Epidermal melanocyte (primary cell): ENCODE measurements at regions not wholly inside any gene's neighbourhood (a gene's known extent, or its start where the extent isn't known, plus 50 kb on each side); places are given as distances from the start of the nearest gene placed in this dataset.
A peak's percentile ranks its signal among the peaks of the same experiment; 100 is the strongest.
"Not testable (repeated sequence)": the region's sequence is repeated elsewhere in the genome, so short reads cannot be mapped to it uniquely, and the experiment has no call there.

Experiments
- DNase-seq: peaks from one replicate; pipeline ENCODE4 v3.0.0; 2011; ENCODE audit warnings: low spot score; ENCODE audit not compliant: insufficient read length

DNA sequence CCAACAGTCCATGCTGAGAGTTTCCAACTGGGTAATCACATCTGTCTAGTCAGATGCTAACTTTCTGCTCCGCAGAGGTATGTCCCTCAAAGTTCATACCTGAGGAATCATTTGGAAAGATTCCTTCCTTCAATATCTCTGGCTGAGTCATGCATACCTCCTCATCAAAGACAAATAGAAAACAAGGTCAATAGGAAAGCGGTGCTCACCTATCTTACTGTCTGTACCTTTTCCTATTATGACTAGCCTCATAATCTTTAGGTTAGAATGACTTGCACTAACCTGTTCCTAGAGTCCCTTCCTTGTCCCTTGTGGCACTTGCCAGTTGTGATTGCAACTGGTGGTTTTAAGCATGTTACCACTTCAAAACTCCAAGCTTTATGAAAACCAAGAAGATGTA is 78.2 kb upstream of the PTPRK start:
- DNase-seq, result no peak

DNA sequence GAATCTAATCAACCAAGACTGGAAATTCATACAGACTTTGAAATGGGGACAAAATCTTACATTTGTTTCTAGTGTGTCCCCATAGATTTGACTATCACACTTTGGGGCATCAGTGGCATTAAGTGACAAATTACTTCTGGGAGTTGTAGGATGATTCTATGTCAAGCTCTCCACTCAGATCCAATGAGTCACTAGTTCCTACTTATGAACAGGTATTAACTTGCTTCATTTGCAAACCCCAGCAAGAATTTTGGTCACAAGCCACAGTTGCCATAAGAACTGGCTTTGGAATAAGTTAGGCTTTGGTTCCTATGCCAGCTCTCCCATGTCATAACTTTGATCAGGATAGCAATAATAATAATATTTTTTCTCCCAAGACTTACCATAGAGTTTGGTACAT is 77.6 kb upstream of the PTPRK start:
- no peak for DNase-seq

DNA sequence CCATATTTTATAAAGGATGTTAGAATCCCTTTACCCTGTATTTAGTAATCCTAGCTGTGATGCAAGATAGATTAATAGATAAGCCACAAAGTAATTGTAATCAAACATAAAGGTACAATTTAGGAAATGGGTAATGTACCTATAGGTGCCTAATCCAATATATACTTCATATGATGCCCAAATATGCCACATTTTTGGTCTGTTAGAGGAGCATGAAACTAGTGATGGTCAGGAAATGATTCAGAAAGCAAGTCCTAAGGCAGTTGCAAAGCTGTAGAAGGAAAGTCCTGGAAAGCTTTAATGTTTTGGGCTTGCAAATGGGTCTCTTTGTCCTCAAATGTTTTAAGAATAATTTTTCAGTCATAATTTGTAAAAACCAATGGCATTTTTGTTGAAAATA is 76.6 kb upstream of the PTPRK start:
- no peak for DNase-seq

DNA sequence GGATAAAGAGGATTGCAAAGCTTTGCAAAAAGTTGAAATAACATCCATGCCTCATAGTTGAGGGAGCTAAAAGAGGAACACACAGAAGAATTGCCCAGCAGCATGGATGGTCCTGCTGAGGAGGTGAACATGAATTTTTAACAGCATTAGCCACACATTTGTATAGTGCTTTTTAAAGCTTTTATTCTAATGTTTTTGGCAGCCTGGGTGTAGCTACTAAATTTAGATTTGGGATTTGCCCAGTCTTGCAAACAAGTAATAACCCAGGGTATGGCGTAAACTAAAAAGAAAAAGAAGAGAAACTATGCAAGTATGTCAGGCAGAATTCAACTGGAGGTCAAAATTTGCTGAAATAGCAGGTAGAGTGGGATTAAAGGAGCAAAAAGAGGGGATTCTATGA is 75.1 kb upstream of the PTPRK start:
- DNase-seq, result no peak

DNA sequence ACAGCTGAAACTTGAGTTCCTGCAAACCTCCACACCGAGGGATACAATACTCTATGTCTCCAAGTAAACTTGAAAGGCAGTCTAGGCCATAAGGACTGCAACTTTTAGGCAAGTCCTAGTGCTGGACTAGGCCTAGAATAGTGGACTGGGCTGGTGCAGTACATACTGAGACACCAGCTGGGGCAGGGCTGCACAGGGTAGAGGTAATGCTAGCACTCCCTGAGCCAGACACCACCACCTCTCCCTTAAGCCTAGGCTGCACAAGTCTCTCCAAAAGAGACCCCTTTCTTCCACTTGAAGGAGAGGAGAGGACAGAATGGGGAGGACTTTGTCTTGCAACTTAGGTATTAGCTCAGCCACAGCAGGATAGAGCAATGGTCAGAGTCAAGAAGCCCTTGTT is 65.7 kb upstream of the PTPRK start:
- no peak for DNase-seq

DNA sequence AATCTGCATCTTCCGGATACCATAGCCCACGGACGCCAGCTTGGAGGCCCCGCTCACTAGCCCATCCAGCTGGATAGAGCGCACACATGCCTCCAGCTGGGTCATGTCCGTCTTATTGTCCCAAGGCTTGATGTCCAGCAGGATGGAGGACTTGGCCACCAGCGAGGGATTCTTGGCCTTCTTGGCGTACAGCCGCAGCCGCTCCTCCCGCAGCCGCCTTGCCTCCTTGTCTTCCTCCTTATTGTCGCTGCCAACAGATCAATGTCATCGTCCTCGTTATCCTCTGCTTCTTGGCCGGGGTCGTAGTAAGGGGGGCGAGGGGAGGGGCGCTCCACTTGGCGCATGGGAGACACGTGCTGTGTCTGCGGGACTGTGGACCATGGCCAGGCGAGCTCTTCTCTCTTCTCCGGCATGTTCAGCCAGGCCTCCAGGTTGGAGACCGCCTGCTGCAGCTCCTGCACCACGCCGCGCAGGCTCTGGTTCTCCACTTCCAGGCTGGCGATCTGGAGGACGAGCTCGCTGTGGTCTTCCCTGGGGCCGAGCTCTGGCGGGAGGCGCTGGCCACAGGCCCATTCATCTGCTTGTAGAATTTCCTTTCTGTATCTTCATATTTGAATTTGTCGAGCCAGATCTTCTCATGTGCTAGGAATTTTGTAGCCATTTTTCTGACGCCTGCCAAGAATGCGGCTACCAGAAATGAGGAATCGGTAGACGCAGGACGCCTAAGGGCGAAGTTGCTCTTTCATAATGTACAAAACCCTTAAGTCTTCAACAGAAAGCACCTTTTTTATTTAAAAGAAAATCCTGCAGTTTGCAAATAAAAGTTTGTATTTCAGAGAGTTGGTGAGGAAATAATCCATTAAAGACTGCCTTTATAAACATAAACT is 60.1 kb upstream of the PTPRK start:
- DNase-seq, result no peak

DNA sequence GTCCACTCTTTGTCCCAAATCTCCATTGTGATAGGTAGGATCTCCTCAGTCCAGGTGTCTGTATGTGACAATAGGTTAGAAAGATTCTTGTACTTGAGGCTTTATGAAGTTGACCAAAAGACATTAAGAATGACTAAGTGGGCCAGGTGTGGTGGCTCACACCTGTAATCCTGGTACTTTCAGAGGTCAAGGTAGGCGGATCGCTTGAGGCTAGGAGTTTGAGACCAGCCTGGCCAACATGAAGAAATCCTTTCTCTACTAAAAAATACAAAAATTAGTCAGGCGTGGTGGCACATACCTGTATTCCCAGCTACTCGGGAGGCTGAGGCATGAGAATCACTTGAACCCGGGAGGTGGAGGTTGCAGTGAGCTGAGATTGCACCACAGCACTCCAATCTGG is 54.9 kb upstream of the PTPRK start:
- DNase-seq, result not testable (repeated sequence)

DNA sequence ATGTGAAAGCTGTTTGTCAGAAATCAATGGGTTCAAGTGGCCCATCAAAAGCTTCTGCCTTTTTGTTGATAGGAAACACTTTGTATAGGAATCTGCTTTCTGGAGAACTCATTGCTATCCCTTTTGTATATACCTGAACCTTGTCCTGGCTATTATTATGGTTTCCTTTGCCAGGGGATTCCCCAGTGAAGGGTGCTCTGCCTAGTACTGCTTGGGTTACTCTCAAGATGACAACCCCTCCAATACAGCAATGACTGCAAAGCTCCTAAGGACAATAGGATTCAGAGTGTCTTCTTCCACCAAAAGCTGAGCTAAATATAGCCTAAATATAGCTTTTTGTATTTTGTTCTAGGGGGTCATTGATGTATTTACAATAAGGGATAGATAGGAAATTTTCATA is 54.0 kb upstream of the PTPRK start:
- no peak for DNase-seq

DNA sequence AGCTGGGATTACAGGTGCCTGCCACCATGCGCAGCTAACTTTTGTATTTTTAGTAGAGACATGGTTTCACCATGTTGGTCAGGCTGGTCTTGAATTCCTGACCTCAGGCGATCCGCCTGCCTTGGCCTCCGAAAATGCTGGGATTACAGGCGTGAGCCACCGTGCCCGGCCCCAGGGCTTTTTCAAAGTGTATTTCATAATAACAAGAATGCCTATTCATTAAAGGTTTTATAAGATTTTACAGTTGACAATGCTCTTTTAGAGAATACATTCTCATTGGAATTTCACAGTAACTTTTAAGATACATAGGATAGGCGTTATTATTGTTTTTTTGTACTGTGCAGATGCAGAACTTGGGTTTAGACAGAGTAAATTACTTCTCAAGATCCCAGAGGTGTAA is 52.6 kb upstream of the PTPRK start:
- no peak for DNase-seq

DNA sequence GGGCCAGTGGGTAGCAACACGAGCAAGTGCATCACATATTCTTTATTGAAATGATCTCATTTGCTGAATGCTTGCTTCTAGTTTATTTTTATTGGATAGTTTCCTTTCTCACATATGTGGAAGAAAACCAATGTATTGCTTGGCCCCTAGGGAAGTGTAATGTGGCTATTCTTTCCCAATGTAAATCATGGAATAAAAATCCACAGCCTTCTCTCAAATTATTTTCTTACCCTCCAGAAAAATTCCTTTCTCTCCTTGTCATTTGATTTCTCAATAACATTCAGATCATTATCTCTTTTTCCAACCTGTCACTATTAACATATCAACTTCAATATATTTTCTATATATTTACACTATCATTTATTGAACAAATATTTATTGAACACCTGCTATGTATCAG is 51.9 kb upstream of the PTPRK start:
- DNase-seq, result no peak

DNA sequence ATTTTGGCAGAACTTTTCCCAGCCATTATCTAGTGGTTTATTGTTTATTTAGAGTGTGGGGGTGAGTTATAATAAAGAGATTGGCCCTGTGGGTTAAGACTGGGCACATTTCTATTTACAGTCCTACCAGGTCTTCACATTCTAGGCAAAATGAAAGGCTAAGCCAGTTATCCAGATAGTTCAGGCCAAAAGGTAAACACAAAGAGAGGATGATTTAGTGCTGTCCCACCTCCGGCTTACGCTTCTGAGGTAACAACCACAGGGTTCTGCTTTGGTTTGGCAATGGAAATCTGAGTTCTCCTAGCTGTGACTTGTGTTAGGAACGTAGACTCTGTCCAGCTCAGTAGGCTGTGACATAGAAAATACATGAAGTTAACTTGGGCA is 50.3 kb upstream of the PTPRK start:
- no peak for DNase-seq

DNA sequence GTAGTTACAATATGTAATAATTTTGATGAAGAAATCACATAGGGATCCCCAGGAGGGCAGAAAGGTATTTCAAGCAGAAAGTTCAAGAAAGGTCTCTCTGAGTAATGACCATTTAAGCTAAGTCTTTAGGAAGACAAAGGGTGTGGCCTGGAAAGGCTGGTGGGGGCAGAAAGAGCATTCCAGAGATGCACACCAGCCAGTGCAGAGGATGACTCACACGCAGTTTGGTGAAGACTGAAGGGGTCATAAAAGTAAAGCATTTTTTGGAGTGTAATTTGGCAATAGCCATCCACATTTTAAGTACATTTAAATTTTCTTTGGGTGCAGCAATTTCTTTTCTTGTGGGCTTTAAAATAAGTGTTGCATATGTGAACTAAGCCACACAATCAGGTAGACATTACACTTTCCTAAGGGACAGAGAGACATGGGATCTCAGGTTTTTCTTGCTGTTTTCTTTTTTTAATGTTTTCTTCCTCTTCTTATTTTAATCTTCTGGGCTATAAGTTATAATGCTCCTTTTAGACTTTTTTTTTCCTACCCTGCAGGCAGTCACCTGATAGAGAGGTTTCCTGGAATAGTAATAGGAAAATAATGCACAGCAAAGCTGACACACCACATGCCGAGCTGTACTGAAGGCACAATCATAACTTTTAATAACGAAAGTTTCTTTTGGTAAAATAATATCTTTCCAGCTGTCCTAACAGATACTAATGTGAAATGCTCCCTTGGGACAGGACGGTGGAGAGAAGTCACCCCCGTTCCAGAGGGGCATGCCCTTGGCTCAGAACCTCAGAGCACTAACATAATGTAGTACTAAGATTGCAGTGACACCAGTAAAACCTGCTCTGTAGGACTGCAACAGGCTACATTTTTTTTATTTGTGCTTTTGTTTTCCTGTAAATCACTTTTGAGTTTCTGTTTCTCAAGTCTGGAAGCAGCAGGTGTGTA is 49.6 kb upstream of the PTPRK start:
- DNase-seq, result peak; percentile 43
